ENCODE measurements at regions not wholly inside any gene's neighbourhood (a gene's known extent, or its start where the extent isn't known, plus 50 kb on each side); places are given as distances from the start of the nearest gene placed in this dataset.

DNA sequence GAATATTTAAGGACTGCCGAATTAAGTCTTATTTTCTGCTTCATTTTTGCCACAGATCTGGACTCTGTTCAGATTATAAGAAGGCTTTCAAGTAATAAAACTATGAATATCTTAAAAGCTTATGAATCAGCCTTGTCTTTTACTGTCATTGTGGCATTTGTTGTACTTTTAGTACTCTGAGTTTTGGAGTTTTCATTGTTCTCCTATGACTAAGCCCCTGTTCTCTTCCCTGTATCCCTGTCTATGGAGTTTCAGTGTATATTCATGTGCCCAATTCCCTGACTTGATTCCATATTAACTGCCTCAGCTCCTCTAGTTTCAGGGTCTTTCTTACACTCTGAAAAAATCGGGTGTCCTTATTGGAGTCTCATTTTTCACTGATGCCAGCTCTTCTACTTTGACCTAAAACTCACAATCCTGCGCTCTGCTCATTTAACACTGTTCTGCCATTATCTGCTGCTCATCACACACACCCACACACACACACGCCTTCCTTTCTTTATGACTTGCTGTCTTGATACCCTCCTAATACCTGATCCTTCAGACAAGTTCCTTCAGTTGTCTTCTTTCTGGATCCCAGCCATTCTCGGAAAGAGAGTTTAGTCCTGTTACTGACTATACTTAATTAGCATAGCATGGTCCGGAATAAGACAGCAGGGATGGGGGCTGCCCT is 511.8 kb downstream of the CPS1 start:
- DNase-seq: no peak

DNA sequence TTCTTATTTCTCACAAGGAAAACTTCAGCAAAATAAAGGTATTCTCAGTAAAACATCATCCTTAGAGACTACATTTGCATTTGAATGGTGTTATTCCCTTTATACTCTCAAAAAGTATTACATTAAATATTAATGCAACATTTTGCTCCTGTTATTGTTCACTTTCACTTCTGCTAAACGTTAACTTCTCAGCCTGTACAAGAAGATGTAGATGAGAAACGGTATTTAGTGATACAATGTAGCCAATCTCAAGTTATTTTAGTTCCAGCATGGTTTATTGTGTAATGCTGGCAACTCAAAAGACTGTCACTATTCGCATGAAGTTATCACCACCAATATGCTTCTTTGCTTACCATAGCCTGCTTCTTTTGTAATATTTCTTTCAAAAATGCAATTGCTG is 514.1 kb downstream of the CPS1 start:
- no peak for DNase-seq

DNA sequence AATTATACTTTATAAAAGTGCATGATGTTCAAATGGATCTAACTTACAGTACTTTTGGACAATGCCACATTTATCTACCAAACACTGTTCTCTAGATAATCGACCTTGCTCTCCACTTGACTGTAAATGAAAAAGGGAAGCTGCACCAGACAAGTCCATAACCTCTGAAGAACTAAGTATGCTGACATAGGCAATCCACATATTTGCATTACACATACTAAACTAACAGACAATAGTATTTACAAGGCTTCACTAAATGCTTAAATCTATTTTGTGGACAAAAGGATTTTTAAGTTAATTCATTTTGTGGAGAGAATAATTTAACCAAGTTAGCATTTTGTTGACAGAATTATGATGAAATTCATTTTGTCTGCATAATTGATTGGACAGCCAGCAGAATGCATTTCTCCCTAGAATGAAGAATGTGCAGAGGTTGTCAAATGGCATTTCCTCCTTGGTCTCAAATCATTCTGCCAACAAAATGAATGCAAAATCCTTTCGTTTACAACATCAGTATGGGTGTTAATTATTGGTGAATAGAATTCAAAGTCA is 520.9 kb downstream of the CPS1 start:
- DNase-seq: no peak

DNA sequence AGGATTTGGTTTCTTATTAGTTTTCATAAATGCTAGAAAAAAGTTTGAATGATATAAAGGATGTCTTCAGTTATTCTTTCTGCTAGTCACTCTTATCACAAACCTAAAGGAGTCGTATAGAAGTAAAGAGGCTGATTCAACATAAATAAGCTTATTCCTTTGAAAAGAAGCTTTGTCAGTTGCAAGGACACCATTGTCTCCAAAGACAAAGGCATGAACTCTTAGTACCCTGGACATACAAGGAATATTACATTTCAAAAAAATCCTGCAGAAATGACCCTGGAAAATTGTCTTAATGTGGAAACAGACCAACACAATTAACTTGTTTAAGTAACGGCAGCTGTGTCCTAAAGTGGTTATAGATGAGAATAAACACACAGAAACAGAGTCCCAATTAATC is 528.0 kb downstream of the CPS1 start:
- DNase-seq: no peak

DNA sequence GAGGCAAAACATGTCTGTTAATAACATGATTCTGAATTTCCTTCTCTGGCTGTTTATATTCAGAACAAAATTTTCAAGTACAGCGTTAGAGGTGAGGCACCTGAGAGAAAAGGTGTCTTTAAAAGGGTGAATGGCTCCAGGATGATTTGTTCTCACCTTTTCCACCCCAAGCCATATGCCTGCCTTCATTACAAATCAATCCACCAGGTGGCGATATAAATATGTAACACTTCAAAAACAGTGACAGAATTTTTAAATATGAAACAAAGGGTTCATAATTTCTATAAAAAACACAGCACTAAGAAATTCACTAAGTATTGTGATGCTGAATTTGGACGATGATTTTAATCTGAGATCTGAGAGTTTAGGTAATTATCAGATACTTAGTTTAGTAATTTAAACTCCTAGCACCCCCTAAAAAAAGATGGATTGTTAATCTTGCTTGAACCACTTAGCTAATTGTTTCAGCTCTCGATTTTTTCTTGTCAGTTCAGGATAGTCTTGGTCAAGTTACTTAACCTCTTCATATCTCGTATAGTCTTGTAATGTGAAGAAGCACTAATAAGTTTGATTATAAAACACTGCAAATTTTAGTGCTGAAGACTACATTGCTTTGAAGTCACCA is 528.8 kb downstream of the CPS1 start:
- no peak for DNase-seq

DNA sequence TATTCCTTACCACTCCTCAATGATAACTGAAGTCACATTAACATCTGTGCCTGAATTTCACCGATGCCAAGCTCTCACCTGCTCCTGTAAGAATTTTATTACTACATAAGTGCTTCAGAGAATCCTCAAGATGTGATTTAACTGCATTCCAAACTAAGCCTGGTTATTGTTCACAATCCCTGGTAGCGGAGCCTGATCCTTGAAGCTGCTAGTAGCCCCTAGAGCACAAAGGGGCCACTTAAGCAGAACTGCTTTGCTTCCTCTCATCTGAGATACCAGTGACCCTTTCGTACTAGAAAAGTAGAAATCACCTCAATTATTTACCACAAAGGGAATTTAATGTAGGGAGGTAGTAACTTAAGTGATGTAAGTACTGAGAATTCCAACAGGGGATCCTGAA is 529.6 kb downstream of the CPS1 start:
- DNase-seq: no peak

DNA sequence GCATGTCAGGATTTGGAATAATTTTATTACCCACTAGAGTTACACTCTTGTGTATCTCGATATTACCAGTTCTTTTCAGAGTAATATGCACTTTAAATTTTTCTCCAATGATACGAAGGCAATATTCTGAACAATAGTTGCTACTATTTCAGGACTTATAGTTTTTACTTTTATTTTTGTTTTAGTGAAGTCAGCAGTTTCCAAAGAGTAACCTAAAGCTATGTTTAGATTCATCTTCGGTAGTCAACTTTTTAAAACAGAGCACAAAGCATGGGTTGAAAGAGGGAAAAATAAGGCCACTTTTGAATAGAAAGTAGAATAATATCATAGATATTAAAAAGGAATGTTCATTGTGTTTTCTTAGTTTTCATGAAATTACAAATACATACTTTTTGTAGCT is 532.7 kb downstream of the CPS1 start:
- no peak for DNase-seq

DNA sequence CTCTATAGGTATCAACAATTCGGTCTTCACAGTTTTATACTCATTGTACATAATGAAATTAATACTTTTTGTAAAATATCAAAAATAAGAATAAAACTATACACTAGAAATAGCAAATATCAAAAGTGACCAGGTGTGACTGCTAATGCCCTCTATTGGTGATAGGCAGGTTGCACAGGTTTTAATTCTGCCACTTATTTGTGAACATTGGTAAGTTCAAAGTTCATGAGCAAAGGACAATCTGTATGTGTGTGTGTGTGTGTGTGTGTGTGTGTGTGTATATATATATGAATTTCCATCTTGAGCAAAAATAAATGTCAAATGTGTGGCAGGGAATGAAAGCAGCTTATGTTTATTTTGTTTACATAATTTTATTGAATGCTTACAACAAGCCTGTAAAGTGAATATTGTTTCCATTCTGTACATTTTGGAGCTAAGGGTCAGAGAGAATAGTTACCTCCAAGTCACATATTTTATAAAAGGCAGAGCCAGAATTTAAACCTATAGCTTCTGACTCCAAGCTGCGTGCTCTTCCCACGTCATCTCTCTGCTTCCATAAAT is 537.4 kb downstream of the CPS1 start:
- no peak for DNase-seq

DNA sequence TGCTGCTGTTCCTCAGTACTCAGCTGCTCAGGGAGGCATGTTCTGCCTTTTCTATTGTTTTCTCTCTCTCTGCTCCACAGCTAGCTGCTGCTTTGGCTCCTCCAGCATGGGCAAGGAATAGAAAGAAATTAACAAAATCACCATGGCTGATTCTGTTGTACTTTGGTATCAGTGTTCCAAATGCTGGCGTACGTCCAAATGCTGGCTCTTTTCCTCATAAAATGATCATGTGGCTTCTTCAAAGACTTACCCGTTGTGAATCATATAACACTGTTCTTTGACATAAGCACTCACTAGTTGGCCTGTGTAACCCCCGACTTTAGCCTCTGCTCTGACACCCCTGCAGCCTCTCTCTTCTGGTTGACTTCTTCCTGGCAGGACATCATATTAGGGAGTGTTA is 547.6 kb downstream of the CPS1 start:
- no peak for DNase-seq

DNA sequence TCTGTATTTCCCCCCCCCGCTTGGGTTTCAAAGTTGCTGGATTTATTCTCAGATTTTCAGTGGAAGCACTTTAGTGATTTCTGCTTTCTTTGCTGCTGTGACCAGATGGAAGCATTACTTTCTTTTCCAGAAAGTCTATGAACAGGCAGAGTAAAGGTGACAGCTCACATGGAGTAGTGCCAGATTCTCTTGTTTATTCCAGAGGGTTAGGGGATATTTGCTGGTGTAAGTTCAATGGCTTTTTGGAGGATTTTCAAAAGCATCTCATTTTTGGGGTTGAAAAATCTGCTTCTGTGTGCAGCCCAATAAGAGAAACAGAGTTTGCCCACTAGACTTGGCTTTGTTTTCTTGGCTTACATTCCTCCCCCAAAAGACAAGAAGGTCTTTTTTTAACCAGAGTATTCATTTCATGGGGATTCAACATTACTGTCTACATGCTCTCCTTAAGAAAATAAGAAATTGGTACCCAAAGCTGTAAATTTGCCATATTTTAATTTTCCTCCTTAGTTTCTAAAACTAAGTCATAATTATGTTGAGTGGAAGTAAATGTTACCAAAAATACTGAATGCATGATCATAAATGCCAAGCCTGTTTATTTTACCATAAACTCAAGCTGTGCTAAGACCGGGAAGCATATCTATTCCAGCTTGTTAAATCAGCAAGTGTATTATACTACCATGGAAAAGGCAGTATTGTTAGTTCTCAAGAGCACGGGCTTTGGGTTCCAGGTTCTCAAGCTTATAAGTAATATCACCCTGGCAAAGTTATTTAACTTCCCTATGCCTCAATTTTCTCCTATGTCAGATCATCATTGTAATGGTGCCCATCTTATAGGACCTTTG is 557.2 kb downstream of the CPS1 start:
- DNase-seq: no peak

DNA sequence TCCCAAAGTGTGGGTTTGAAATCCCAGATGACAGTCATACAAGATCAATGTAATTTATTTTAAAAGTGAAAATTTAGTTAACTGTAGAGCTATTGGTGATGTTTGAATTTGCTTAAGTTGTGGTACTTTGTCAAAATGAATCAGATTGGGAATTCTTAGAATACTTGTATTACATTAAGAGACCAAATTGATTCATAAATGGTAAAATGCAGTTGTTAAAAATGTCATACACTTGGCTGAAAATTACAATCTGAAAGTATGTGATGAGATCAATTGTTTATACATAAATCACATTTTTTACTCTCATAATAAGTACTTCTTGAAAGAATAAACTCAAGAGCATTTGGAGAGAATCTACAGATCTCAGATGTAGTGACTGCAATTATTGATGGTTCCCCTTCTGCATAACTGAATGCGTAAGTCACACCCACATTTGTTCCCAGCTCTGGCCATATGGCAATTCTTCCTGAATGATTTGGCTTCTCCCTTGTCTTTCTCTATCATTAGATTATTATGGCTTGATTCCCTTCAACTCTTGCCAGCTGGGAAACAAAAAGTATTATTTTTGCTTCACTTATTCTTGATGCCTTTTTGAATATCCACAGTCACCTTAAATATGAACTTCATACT is 558.5 kb downstream of the CPS1 start:
- no peak for DNase-seq

DNA sequence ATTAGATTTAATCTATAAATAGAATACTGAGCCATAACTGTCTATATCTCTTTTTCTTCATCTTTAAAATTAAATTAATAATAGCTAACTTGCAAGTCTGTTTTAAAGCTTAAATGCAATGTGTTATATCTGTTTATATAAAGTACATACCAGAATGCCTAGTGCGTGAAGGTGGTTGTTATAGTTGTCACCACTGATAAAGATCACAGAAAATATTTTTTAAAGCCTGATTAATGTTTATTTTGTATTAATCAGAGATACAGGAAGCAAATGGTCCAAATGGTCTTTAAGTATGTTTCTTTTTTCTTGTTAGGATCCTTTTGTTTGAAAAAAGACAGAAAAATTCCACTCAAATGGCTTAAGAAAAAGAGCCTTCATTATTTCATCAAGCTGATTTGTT is 560.6 kb downstream of the CPS1 start:
- DNase-seq: no peak

DNA sequence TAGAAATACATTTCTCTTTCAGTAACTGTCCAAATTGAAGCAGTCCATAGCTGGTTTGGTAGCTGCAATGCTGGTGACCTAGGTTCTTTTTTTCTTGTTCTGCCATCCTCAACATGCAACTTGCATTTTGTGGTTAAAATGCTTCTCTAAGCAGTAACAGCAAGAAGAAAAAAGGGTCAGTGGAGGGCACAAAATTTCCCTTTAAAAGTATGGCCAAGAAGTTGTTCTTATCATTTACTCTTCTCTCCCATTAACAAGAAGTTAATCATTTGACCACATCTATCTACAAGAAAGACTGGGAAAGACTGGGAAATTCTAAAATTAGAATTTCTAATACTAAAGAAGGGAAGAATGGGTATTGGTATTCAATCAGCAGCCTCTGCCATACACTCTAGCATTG is 569.9 kb downstream of the CPS1 start:
- DNase-seq: no peak

DNA sequence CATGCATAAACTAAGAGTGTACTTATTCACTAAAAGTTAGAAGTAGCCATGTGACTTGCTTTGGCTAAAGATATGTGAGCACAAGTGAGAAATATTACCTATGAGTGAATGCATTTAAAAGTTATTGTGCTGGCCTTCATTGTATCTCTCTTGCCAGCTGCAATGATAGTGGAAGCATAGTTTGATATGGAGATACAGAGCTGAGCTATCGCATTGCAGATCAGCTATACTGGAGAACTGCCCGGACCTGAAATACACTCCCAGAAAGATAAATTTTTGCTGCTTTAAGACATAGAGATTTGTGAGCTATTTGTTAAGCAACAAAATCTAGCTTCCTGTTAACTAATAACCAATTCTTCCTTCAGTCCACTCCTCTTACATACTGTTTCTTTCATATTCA is 571.1 kb downstream of the CPS1 start:
- no peak for DNase-seq

DNA sequence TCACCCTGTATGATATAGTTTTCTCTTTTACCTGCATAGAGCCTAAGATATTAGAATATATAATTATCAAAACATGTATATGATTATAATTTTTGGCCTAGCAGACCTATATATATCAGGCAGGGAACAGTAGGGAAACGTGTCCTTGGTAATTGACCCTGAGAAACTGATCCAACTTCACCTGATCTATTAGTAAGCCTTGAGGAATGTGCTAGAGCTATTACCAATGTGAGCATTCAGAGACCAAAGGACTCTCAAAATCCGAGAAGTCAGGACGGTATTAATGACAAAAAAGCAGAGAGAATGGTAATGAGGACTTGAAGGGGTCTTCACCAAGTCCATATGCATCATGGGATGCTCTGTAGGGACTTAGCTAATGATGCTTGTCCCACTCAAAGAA is 571.9 kb downstream of the CPS1 start:
- no peak for DNase-seq

DNA sequence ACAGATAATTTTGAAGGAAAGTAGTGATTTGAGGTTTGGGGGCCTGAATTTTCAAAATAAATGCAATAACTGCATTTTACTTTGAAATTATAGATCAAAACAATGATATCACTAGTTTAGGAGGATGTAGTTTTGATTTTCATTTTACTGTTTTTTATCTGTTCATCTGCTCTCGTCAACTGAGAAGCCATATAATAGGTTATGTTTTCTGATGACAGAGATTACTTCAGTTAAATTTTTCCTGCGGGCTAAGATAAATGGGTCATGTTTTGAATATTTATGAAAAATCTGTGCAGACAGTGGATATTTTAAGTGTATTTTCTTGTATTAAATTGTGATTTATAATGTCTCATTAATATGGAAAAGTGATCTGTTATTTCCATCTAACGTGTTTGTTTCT is 573.4 kb downstream of the CPS1 start:
- DNase-seq: no peak

DNA sequence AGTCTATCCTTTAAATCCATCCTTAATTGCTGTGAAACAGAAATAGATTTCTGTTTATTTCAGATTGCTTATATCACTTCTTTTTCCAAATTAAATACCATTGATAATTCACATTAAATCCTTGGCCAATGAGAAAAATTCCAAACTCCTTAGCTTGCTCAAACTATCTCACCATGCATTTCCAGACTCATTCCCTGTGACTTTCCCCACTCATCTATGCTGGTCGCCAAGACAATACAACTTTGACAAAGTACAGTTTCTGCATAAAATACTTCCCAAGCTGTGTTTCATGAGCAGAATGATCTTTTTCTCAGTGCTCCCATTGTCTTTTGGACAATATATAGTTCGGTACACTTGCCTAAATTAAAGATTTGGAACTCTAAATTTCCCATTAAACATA is 575.6 kb downstream of the CPS1 start:
- DNase-seq: no peak

DNA sequence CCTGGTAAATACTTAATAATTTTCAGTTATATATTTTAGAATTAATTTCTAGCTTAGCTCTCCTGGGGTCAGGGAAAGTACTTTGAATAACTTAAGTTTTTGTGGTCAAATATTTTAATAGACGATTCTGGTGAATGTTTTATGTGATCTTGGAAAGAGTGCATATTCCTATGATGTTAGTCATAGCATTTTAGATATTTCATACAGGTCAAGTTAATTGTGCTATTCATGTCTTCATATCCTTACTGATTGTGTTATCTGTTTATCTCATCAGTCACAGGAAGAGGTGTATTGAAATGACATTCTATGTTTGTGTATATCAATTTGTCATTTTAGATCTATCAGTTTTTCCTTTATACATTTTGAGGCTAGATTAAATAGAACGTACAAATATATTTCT is 576.2 kb downstream of the CPS1 start:
- no peak for DNase-seq

DNA sequence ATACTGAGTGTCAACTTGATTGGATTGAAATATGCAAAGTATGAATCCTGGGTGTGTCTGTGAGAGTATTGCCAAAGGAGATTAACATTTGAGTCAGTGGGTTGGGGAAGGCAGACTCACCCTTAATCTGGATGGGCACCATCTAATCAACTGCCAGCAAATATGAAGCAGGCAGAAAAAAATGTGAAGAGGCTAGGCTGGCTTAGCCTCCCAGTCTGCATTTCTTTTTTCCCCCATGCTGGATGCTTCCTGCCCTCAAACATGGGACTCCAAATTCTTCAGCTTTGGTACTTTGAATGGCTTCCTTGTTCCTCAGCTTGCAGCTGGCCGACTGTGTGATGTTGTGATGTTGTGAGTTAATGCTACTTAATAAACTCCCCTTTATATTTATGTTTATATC is 577.4 kb downstream of the CPS1 start:
- DNase-seq: no peak

DNA sequence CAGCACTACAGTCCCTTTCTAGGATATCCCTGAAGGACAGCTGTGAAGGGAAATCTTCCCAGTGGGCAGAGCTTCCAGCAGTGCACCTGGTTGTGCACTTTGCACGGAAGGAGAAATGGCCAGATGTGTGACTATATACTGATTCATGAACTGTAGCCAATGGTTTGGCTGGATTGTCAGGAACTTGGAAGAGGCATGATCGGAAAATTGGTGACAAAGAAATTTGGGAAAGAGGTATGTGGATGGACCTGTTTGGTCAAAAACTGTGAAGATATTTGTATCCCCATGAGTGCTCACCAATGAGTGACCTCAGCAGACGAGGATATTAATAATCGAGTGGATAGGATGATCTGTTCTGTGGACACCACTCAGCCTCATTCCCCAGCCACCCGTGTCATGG is 582.2 kb downstream of the CPS1 start:
- no peak for DNase-seq

DNA sequence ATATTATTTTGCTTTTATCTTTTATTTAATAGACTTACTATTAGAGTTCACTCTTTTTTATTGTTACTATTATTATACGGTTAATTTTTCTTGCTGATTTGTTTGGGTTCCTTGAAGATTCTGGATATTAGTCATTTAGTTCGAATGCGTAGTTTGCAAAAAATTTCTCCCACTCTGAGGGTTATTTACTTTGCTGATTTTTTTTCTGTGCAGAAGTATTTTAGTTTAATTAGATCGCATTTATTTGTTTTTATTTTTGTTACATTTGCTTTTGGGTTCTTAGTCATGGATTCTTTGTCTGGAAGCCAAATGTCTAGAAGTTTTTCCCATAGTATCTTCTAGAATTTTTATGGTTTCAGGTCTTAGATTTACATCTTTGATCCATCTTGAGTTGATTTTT is 585.2 kb downstream of the CPS1 start:
- no peak for DNase-seq

DNA sequence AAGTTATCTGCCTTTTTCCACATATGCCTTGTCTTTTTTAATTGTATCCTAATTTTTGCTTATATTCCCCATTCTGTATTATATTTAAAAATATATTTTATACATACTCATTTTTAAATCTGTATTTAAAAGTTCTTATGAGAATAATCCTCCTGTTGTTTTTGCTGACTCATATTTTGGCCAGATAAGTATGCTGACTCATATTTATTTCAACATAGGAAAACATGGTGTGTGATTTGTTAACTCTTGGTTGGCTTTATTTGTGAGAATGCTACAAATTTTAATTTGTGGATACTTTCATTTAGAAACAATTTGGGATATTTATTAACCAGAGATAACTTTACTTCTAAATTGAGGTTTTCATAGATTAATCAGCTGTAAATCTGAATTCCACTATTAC is 587.7 kb downstream of the CPS1 start:
- DNase-seq: no peak

DNA sequence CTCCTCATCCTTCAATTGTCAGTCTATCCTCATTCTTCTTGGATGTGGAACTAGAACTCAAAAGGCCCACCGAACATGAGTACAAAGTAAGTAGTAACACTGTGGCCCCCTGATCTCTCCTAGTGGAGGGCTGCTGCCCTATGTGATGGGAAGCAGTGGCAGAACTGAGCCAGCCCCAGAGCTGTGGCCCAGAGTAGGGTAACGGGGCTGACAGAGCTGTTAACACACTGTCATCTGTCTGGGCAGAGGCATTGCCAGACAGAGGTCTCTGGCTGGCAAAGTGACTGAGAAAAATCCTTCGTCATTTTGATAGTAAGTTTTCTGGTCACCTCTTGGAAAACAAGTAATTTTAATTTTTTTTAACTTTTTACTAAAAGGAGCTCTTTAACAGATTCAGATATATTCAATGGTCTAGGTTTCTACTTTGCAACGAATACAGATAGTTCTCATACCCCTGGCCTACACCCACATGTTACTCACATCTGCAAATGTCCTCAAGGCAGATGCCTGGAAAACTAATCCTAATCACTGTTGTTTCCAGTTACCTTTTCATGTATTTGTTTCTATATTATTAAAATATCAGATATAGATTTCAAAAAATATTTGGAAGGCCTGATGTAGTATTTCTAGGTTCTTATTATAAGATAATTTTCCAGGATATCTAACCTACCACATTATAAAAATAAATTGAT is 588.7 kb downstream of the CPS1 start:
- DNase-seq: no peak
